Psoas muscle (tissue), 7 donors: ENCODE measurements at regions not wholly inside any gene's neighbourhood (a gene's known extent, or its start where the extent isn't known, plus 50 kb on each side); places are given as distances from the start of the nearest gene placed in this dataset.

Source experiments
- ATAC-seq, 4 donors: fragments of 200-7000 bp; cut with Tn5 transposase; one replicate each; pipeline ENCODE4 v1.9.1; 2020; ENCODE audit warnings: moderate library complexity in 3 of 4, mild to moderate bottlenecking in 2 of 4
- DNase-seq, 2 donors: peaks; one replicate each; pipeline ENCODE4 v3.0.0-alpha.2; 2020
- H3K27ac ChIP-seq: fragments of 200-600 bp; one replicate; pipeline ENCODE4 v1.8.0; 2022
- H3K27me3 ChIP-seq, 3 donors: fragments of 200-600 bp in 1 of 3; one replicate each; pipeline versions ENCODE4 v1.6.1 to v1.8.0; 2013 to 2022; ENCODE audit warnings: low read length in 2 of 3, mild to moderate bottlenecking in 2 of 3, moderate library complexity in 1 of 3; ENCODE audit not compliant: insufficient read depth in 3 of 3
- H3K36me3 ChIP-seq, 2 donors: fragments of 200-600 bp in 1 of 2; one replicate each; pipeline versions ENCODE4 v1.6.1 to v1.8.0; 2013 to 2022; ENCODE audit warnings: low read depth in 1 of 2, mild to moderate bottlenecking in 1 of 2, moderate library complexity in 1 of 2; ENCODE audit not compliant: insufficient read depth in 1 of 2
- H3K4me1 ChIP-seq: fragments of 200-600 bp; one replicate; pipeline ENCODE4 v1.8.0; 2022
- H3K4me3 ChIP-seq: fragments of 200-600 bp; one replicate; pipeline ENCODE4 v1.8.0; 2022; ENCODE audit warnings: mild to moderate bottlenecking
- H3K9me3 ChIP-seq: fragments of 200-600 bp; one replicate; pipeline ENCODE4 v1.8.0; 2022
- CTCF ChIP-seq: fragments of 200-600 bp; IDR thresholded peaks from one replicate; pipeline ENCODE4 v1.8.0; 2022; ENCODE audit warnings: antibody characterized with exemption
- WGBS, 3 donors: extraction: QIAGEN DNeasy Blood & Tissue Kit; methylation state at CpG; one replicate each; pipeline versions ENCODE4 v1.1.6 to v1.1.7; 2013; 5-methylcytosine and 5-hydroxymethylcytosine counted together
- intact Hi-C, 2 donors: fragments of 100-400 bp; cut with DNase I; formaldehyde crosslinking; loops; one replicate each; pipeline versions ENCODE4 v1.11.0 to v1.14.2; 2022
- donor health status: healthy with polysubstance abuse.
- donor health status: DM: no; HTN: no; CAD: no; lungs with moderate emphysema.
- donor health status: Bipolar disorder and iron deficiency.
- donor health status: healthy.
- donor health status: DM: yes; HTN: yes; CAD: no.
- donor health status: DM: no; HTN: no; CAD: no.
- donor health status: DM: yes; HTN: yes; CAD: no.

- H3K4me3 ChIP-seq: no peak overlapping the region
- TF ChIP-seq CTCF: no peak
- ATAC-seq (no peak), DNase-seq (no peak)
- H3K9me3 ChIP-seq: no peaks in the 10 kb centered on the region
- intact Hi-C loops: no loop called here
- no peaks in the 10 kb centered on the region for H3K27me3 ChIP-seq
- WGBS, 3 donors: 88 to 93% (median 89%) methylated on average over 1 of the region's 1 CpG
- no peak overlapping the region for H3K27ac ChIP-seq
- H3K4me1 ChIP-seq: no peaks in the 10 kb centered on the region
- H3K36me3 ChIP-seq: no peaks in the 10 kb centered on the region
Observed at GRCh38 chr14:45673420-45673819, 420.4 kb upstream of the MIS18BP1 start.

GRCh38 chr14:45664668-45665356, 411.8 kb upstream of the MIS18BP1 start:
- intact Hi-C loops: no loop called here
- Histone ChIP-seq H3K36me3 (no peaks in the 10 kb centered on the region), H3K27me3 (no peaks in the 10 kb centered on the region), H3K27ac (no peak overlapping the region), H3K9me3 (peaks cover 4% of the 10 kb centered on the region), H3K4me1 (no peaks in the 10 kb centered on the region), H3K4me3 (no peak overlapping the region)
- WGBS, 3 donors: 83 to 87% (median 84%) methylated on average over 7 of the region's 7 CpGs
- ATAC-seq (no peak), DNase-seq (no peak)
- no peak for TF ChIP-seq CTCF

DNA sequence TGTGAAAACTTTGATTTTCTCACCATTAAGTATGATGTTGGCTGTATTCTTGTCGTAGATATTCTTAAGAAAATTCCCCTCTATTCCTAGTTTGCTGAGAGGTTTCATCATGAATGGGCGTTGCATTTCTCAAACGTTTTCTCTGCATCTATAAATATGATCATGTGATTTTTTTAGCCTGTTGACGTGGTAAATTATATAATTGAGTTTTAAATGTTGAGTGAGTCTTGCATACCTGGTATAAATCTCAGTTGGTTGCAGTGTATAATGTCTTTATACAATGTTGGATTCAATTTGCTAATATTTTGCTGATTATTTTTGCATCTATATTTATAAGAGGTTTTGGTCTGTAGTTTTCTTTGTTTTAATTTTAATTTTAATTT, 405.9 kb upstream of the MIS18BP1 start:
- no peak for DNase-seq

GRCh38 chr14:45658226-45658916, 405.4 kb upstream of the MIS18BP1 start:
- 48 to 62% (median 57%) methylated on average over 3 of the region's 3 CpGs for WGBS, 3 donors
- ATAC-seq: no peak
- Histone ChIP-seq H3K27ac (no peak overlapping the region), H3K4me1 (no peaks in the 10 kb centered on the region), H3K36me3 (no peaks in the 10 kb centered on the region), H3K27me3 (no peaks in the 10 kb centered on the region), H3K9me3 (no peaks in the 10 kb centered on the region), H3K4me3 (no peak overlapping the region)
- no peak for TF ChIP-seq CTCF
- no peak for DNase-seq
- intact Hi-C loops: no loop called here

More for the DNA sequence above, 405.9 kb upstream of the MIS18BP1 start:
- Histone ChIP-seq H3K4me1 (no peaks in the 10 kb centered on the region), H3K36me3 (no peaks in the 10 kb centered on the region), H3K27me3 (no peaks in the 10 kb centered on the region), H3K27ac (no peak overlapping the region), H3K4me3 (no peak overlapping the region), H3K9me3 (no peaks in the 10 kb centered on the region)
- 45 to 53% (median 51%) methylated on average over 4 of the region's 4 CpGs for WGBS, 3 donors
- ATAC-seq: no peak
- no peak for TF ChIP-seq CTCF
- intact Hi-C loops: no loop called here
